Endothelial cell of hepatic sinusoid (primary cell): ENCODE measurements at regions not wholly inside any gene's neighbourhood (a gene's known extent, or its start where the extent isn't known, plus 50 kb on each side); places are given as distances from the start of the nearest gene placed in this dataset.
"Not testable (repeated sequence)": the region's sequence is repeated elsewhere in the genome, so short reads cannot be mapped to it uniquely, and the experiment has no call there.

Source experiments
- in situ Hi-C: cut with HindIII; loops from 2 replicates; pipeline ENCODE4 v1.10.0; 2017; ENCODE audit warnings: low sequenced_read_pairs

- in situ Hi-C loops: no loop called here
These were observed 72.2 kb upstream of the PTCH1 start for GRCh38 chr9:95588724-95589588.

DNA sequence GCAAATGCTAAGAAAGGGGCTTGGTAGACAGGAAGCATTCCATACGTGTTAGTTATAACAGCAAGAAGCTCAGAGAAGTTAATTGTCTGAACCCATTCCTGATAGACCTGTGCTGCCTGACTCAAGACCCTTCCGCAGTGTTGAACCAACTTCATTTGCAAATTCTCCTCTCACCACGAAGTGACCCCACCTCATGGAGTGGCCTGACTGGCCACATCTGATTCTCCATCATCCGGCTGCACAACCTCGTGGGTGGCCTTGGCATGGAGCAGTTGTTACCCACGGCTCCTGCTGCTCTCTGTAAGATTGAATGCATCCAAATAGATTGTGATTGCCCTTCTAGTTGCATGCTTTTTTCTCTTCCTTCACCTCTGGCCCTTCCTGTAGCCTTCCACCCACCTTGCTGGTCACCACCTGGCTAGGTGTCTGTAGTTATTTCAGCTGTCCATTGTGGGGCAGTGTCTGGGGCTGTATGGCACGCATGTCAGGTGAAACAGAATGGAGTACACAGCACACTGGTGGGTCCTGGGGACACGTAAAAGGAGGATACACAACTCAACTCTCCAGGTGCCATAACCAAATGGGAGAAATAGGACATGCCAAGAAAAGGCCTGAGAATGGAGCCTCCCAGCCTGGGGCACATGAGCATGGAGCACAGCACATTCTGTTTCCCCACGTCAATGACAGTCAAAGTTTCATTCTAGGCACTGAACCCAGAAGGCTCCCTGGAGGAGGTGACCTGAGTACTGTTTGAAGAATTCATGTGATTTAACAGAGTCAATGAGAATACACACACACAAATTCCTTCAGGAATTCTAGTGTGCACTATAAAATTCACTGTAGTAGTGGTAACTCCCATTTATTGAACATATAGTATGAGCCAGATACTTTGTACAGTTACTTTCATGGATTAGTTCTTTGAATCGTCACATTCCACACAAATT lies 70.5 kb upstream of the PTCH1 start:
- in situ Hi-C loops: no loop called here

DNA sequence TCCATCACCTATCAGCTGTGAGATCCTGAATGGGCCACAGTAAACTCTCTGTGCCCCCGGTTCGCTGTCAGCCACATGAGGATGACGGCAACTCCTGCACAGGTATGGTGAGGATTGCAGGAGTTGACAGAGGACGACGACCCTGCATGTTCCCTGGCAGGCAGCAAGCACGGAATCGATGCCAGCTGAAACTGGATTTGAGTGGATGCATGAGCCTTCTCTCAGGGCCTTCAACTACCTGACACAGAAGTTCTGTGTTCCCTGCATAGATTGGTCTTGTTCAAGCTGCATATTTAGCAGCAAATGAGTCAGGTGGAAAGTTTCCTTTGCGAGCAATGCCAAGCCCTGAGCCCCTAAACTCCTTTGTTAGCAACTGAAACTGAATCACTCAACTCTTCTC lies 69.6 kb upstream of the PTCH1 start:
- in situ Hi-C loops: no loop called here

DNA sequence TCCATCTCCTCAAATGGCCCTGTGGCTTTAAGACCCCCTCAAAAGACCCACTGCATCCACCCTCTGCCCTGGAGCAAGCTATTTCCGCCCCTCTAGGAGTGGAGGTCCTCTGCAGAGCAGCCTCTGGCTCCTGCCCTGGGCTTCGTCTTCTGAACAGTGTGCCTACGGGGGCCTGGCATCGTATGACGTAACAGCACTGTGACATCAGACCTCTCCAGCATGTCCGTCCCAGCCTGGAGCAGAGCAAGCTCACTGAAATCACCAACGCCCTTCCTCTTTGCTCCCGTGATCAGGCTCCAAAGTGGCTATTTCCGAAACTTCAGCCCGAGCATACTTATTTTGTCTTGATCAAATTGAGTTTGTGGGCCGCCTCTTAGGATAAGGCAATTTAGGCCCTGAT lies 69.1 kb upstream of the PTCH1 start:
- in situ Hi-C loops: no loop called here

GRCh38 chr9:95584176-95584575 lies 67.4 kb upstream of the PTCH1 start:
- in situ Hi-C loops: no loop called here

DNA sequence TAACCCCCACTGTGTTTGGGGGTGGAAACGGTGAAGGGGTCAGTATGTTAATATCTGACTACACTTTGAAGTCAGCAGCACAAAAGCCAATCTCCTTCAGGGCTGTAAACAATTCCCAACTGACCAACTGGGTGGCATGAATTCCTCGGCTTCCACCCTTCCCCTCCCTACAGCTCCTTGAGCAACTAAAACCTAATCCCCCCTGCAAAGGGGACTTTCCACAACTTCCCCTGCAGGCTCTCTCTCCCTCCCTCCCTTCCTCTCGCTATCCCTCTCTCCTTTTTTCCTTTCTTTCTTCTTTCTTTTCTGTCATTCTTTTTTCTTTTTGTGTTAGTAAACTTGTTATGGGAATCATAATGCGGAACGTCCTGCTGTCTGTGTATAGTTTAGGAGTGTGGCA lies 65.1 kb upstream of the PTCH1 start:
- in situ Hi-C loops: no loop called here

DNA sequence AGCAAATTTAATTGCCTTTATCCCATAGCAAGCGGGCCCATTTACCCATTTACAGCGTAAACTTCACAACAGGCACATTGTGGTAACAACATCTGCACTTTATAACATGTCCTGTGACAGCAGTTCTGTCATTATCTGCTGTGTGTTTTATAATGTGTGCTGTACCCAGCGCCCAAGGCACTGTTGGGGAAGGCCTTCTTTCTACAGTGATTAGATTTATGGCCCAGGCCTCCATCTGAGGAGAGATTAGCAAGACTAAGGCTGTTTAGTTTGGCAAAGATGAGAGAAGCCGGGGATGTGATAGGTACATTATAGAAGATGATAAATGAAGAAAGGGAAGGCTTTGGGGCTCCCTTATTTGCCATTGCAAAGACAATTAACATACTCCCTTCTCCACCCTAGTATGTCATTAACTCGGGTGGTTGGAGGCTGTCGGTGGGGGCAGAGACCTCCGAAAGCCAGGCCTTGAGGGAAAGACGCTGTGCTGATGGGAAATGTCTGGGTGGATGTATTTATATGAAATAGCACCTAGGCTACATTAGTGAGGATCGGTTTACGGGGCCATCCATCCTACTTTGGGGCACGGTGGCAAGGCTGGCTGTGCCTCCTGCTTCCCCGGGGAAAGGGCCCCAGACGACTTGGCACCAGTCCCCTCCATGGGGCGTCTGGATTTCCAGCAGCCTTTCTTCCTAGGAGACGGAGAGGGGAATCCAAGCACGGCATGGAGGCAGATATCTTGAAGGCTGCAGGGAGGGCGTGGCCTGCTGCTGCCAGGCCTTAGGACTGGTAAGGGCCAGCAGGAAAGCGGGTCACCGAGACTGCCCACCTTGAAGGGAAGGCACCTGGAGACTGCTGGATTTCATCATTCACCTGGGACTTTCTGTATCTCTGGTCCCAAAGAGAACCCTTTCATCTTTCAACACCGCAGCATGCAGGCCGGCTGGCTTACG lies 64.3 kb upstream of the PTCH1 start:
- in situ Hi-C loops: no loop called here

GRCh38 chr9:95574866-95575553 lies 58.2 kb upstream of the PTCH1 start:
- in situ Hi-C loops: no loop called here

DNA sequence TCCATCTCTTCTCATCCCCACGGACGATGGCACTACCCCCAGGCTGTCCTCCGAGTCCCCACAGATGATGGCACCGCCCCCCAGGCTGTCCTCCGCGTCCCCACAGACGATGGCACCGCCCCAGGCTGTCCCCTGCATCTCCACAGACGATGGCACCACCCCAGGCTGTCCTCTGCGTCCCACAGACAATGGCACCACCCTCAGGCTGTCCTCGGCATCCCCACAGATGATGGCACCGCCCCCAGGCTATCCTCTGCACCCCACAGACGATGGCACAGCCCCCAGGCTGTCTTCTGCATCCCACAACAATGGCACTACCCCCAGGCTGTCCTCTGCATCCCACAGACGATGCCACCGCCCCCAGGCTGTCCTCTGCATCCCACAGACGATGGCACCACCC lies 57.4 kb upstream of the PTCH1 start:
- in situ Hi-C loops: no loop called here

DNA sequence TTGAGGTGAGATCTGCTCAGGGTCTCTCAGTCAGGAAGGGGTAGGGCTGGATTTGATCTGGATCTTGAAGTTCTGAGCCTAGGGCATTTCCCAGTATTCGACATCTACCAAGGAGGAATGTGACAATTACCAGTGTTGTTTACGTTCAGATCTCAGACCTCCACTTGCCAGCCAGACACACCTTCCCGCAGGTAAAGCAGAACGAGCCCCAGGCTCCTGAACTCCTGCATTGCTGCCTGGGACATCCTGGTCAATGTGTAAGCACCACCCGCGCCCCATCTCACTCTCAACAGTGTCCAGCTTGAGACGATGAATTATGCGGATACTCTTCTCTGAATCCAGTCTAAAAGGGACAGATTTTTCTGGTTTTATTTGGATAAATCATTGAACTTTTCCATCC lies 56.7 kb upstream of the PTCH1 start:
- in situ Hi-C loops: no loop called here

DNA sequence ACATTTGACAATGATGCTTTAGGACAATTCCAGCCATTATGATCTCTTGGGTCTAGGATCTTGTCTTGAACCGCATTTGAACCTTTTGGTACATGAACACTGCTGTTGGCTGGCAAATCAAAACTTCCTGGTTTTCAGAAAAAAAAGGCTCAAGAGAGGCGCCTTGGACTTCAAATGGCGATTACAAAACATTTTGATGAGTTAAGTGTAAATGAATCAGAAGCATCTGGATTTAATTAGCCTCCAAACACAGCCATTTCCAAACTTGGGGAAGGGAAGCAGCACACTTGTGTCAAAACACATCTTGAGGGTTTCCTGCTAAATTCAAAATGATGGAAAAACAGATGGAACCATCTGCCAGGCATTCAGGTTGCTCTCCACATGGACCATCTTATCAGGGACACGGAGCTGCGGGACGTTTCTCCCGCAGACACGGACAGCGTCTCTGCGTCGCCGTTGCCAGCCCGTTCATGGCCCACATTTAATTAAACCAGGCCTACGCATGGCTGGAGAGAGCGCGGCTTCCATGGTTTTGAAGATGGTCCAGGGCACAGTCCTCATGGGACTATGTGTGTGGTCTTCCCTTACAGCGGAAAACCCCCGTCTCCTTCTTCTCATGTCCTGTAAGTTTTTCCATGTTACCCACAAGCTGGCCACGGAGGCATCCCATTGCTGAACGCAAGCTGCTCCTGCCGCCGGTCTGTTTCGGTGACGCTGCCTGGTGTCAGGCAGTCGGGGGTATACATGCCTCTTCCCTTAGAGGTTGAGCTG lies 55.8 kb upstream of the PTCH1 start:
- in situ Hi-C loops: no loop called here

- in situ Hi-C loops: no loop called here
These were observed 53.9 kb upstream of the PTCH1 start for GRCh38 chr9:95570646-95571045.

DNA sequence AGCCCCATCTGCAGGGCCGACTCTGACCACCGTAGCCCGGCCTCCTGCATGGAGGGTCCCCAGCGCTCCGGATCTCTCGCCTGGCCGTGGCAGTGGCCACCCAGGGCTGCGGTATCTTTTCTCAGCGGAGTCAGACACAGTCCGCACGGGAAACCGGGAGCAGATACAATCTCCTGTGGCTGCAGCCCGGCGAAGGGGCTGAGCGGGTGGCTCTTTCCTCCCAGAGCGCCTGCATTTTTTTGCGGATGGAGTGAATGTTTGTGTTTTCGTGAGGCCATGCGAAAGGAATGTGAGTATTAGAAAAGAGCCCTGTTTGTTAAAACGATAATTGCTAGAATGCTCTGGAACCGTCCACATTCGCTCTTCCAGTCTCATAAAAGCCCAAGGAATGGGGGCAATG lies 53.4 kb upstream of the PTCH1 start:
- in situ Hi-C loops: no loop called here

DNA sequence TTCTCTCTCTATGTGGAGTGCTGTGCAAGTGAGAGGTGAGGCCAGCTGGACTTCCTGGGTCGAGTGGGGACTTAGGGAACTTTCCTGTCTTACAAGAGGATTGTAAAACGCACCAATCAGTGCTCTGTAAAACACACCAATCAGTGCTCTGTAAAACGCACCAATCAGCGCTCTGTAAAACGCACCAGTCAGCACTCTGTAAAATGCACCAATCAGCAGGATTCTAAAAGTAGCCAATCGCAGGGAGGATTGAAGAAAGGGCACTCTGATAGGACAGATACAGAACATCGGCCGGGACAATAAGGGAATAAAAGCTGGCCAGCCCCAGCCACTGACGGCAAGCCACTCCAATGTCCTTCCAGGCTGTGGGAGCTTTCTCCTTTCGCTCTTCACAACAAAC lies 52.0 kb upstream of the PTCH1 start:
- in situ Hi-C loops: not testable (repeated sequence)
